Activated CD4-positive, alpha-beta T cell treated with anti-CD3 and anti-CD28 coated beads, Interleukin-2, Interleukin-4, amounts not matched to agents 100 ng/mL and 50 ng/mL, durations not matched to agents 16 hours and 8 hours (primary cell): ENCODE measurements at regions not wholly inside any gene's neighbourhood (a gene's known extent, or its start where the extent isn't known, plus 50 kb on each side); places are given as distances from the start of the nearest gene placed in this dataset.
"Not testable (repeated sequence)": the region's sequence is repeated elsewhere in the genome, so short reads cannot be mapped to it uniquely, and the experiment has no call there.

Source experiments
- DNase-seq: peaks from one replicate; pipeline ENCODE4 v3.0.0-alpha.2; 2020; ENCODE audit warnings: low spot score

DNA sequence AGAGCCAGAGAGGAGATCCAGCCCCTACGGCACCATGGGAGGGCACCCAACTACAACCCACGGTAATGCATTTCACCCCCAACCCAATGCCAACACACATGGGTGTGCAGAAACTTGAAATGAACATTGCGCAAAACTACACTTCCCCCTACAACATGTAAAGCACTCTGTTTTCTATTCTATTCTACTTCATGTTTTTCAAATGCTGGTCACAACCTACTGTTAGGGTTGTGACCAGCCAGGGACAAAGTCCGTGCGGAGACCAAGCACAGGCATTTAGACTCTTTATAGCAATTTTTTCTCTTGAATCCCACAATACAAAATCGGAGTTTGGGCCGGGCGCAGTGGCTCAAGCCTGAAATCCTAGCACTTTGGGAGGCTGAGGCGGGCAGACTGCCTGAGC lies 90.6 kb downstream of the MRPL14 start:
- DNase-seq, result no peak

DNA sequence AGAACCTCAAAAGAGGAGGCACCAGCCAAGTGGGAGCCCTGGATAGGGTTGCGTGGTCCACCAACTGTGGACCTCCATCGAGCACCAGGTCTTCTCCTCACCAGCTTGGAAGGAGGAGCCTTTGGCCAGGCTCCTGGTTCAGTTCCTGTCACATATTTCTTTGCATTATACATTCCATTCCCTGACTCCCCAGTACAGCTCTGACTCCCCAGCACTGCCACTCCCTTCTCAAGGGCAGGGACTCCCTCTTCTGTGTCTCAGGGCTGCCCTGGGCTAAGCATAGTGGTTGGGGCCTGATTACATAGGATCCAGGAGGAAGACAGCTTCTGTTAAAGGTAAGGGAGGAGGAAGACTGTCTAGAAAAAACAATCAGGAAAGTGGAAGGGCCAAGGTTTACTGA lies 91.1 kb downstream of the MRPL14 start:
- no peak for DNase-seq

DNA sequence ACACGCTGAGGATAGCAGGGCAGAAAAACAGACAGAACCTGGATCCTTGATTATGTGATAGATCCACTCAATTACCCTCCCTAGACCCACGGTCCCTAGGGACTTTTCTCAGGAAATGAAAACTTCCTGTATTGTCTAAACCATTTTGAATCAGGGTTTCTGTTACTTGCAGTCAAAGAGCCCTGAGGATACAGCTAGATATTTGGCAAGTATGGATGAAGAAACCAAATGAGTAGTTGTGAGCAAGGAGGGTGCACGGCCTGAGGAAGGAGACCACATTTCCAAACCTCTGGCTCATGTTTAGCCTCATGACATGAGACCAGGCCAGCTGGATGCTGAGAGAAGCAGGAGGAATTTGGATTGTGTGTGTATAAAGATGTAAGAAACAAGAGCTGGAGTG lies 91.6 kb downstream of the MRPL14 start:
- no peak for DNase-seq

DNA sequence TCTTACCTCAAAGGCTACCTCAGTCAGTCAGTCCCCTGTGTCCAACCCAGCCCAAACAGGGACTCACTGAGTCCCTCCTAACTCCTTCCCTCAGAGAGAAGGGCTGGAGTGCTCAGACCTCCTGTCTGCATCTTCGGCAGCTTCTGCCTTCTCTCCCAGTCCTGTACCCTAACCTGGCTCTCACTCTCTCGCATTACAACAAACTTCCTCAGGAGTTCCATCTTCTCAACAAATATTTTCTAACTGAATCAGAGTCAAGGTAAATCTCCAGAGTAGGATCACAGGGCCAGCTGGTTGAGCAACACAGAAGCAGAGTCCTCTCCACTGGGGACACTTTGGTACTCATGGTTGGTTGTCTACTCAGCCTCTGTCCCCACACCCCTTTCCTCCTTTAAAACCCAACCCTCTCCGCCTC lies 92.3 kb downstream of the MRPL14 start:
- DNase-seq, result no peak

DNA sequence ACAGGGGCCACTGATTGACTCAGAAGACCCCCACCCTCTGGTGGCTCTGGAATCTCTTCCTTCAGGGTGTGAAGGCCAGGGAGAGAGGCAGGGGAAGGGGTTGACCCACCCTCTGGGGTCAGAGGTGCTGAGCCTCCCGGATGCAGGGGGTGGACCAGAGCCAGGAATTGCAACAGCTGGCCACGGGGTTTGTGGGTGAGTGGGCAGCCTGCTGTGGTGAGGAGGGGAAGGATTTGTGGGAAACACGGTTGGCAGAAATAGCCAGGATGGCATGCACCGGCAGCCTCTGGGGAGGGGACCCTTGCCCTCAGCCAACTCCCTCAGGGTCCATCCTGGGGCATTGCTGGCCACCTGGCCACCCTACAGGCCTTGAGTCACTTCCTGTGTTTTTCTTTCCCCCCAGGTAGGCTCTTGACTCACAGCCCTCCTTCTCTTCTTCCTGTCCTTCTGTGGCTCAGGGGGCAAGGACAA lies 92.8 kb downstream of the MRPL14 start:
- DNase-seq, result no peak

DNA sequence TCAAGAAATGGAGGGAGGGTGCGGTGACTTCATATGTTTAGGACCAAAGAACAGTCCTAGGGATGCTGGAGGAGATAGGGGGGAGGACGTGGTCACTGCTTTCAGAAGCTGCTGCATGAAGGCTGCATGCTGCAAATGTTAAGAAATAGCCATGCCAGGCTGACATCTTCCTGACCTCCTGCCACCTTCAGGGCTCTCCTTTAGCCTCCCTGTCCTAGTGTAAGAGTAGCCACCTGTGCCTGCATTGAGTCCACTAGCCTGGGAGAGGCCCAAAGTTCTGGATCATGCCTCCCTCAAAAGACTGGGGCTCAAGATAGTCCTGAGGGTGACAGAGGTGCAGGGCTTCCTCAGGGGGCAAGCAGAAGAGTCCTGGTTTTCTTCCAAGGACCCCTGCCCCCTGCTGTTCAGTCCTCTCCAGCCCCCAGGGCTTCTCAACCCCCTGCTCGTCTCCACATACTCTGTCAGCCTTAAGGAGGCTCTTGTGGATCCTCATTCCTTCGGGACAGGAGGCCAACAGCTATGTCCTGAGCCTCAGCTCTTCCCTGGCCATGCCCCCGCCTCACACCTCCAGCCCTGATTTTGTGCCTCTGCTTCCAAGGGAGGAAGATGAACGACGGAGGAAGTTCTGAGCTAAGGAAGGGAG lies 96.3 kb downstream of the MRPL14 start:
- DNase-seq, result no peak

DNA sequence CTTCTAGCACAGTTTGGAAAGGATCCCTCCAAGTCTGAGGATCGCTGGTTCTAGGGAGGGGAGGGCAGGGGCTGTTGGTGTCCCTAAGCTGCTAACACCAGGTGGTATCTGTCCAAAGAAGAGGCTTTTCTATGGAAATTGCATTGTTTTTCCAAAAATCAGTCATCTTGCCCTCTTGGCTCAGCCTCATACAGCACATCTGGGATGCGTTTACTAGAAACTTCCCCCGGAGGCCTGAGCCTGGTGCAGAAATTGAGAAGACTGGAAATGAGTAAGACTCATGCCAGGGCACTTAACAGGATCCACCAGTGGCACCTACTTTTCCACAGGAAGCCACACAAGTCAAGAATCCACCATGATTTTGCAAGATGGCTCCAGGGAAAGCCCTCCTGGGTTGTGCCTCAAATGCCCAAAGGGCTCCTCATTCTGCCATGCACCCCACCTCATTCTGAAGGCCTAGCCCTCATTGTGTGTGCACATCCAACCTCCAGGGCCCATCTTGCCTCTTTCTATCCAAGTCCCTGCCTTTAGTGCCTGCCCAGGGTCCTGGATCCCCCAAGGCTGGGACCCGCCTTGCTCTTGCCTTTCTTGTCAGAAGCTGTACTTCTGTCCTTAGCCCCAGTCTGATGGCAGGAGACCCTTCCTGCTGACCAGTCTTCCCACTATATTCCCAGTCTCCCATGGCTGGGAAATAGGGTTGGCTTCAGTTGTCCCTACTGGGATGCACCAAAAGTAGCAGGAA lies 97.6 kb downstream of the MRPL14 start:
- DNase-seq, result no peak

DNA sequence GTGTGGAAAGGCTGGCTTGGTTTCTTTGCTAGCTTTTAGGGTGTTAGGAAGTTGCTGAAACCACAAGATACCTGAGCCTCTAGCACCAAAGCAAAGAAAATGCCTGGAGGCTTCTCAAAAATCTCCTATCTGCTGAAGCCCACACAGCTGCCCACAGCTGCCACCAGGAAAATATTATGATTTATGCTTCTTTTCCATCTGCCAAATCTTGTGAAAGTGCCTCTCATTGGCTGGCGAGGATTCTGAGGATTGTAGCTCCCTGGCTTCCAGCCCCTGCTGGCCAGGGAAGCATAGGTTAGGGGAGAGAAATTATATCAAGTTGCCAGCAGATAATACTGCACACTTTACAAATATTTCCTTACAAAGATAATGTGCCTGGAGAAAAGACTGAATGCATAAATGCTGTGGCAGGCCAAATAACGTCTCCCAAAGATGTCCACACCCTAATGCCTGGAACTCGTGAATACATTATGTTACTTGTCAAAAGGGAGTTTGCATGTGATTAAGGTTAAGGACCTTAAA lies 98.4 kb downstream of the MRPL14 start:
- DNase-seq, result no peak

DNA sequence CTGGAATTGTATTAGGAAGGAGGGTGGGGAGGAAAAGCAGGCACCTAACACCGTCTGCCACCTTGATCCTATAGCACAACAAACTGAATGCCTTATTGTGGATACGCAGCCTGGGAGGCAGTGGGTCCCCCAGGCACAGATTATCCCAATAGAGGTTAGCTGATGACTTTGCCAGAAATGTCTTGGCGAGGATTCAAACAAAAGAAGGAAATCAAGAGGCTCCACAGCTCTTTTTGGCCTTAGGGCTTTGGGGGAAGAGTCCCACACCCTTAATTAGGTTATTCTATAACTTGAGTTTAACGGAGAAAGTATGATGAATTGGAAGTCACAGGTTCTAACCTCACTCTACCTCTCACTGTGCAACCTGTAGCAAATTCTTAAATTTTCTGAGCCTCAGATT lies 102.0 kb downstream of the MRPL14 start:
- DNase-seq, result no peak

DNA sequence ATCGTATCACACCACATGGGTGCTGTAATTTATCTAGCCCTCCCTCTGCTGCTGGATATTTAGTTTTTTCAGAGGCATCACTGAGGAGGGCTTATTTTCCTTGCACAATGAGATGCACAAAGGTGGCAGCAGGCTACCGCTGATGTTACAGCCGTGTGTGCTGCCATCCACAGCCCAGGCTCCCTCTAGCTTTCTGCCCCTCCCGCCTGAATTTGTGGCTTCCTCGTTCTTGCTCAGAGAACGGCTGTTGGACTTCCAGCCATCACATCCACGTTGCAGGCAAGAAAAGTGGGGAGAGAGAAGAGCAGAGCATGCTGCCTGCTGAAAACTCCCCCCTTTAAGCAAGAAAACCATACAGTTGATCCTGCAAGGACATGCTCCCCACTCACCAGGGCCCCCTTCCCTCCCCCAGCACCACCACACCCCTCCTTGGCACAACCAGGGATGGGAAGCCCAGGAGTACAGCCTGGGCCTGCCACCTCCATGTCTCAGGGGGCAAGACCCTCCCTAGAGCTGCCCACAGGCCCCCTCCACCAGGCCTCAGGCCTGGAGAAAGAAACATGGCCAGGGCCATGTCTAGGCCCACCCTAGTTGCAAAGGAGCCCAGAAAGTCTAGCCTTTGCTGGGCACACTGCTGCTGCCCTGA lies 102.6 kb downstream of the MRPL14 start:
- no peak for DNase-seq

DNA sequence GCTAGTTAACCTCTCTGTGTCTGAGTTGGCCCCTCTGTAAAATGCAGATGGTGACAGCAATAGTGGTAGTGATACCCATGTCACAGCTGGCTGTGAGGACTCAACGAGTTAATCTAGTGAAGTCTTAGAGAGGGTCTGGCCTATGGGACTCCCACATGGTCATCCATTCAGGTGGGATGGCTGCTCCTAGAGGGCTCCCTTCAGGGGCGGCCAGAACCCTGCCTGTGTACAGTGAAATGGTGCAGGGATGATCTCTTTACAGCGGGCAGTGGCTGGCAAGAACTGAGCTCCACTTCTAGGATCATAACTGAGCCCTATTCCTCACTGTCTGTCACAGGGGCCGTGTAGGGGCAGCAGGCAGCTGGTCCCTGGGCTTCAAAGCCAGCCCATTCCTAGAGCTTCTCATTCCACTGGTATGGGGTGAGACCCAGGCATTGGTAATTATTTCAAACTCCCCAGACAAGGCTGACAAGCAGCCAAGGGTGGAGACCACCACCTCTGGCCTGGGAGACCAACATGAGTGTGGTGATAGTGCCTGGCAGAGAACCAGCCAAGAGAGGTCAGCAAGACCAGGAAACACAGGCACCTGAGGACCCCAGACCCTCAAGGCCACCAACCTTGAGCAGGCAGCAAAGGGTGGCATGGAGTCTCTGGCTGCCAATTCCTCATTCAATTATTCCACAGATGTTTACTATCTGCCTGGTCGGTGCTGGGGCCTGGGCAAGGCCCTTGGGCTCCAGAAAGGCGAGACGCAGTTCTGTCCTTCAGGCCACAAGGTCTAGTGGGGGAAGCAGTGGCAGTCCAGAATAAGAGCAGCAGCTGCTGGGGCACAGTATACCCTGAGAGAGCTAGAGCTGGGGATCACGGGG lies 103.4 kb downstream of the MRPL14 start:
- DNase-seq, result no peak

DNA sequence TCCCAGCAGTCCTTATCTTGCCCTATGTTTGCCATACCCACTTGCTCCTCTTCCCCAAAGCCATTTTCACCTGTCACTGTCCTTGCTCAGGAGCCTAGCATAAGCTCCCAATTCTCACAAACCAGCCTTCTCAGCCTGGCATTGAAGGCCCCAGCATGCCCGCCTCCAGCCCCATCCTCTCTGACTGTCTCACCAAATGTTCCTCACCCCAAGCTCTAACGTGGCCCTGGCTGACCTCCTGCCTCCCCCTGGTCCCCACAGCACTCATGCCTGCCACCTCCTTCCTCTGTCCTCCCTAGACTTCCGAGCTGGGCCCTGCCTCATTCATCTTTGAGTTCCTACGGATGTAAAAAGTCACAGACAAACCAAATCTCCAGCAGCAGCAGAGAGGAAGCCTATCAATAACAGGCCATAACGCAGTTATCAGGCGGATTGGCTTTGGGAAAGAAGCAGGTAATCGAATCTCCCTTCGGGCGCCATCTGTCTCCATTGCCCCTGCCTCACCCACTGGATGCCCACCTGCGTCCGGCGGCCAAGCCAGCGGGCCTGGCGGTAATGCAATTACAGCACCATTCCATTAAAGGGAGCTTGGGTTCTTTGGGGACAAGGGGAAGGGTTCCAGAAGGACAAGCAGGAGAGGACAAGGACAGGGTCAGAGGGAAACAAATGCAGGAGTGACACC lies 104.4 kb downstream of the MRPL14 start:
- DNase-seq, result no peak

DNA sequence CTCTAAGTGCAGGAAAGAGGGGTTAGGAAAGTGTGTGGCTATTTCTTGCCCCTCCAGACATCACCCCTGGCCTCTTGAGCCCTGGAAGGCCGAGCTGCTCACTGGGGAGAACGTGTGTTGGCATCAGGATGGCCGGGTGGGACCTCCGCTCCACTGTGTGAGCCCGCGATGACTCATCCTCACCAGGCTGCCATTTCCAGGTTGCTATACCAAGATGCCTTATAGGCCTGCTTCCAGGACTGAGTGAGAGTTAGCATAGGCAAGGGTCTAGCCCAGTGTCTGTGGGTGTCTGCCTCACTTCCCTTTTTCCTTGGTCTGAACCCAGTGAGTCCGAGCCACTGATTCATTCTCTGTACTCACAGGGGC lies 105.0 kb downstream of the MRPL14 start:
- no peak for DNase-seq

DNA sequence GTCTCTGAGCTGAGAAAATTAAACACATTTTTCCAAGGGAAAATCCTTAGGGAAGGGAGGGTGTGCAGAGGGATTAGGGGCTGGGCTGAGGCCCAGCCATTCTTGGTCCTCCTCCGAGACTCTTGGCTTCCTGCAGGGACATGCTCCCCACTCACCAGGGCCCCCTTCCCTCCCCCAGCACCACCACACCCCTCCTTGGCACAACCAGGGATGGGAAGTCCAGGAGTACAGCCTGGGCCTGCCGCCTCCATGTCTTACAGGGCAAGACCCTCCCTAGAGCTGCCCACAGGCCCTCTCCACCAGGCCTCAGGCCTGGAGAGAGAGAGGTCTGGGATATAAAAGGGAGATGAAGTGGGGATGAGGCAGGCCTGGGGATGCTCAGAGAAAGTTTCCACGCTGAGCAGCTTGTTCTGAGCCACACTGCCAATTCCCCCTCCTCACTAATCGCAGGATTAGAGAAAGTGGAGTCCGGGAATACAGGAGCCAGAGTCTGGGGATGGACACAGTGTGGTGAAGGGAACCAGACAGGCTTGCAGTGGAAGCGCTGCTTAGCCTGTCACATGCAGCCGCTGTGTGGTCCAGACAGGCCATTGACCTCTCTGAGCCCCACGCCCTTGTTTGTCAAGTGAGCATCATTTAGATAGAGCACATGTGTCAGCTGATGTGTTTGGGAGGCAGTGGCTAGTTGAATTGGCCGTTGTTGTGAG lies 105.5 kb downstream of the MRPL14 start:
- DNase-seq, result no peak

DNA sequence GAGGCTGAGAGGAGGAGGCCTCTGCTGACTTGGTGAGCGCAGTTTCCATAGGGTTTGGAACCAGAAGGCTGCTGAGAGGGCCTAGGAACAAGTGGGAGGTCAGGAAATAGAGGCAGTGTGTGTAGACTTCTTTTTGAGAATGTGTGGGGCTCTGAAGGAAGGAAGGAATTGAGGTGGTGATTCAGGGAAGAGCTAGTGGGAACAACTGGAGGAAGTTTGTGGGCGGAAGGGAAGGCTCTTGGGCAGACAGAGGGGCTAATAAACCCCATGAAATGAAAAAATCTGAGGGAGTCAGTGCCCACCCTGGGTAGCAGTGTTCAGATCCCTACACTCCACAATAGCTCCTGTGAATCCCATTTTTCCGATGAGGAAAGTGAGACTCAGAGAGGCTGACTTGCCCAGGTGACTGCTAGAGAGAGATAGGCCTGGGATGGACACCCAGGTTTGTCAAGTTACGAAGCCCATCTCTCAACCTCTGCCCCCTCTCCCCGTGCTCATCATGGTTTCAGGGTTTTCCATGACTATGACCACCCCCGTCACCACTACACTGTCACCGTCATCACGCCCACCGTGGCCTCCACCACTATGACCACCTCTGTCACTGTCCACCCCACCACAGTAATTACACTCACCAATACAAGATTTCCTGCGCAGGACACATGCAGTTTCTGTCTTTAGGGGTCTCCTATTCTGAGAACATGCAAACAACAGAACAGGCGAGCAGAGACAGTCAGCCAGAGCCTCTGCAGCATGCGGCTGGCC lies 106.4 kb downstream of the MRPL14 start:
- DNase-seq, result no peak

DNA sequence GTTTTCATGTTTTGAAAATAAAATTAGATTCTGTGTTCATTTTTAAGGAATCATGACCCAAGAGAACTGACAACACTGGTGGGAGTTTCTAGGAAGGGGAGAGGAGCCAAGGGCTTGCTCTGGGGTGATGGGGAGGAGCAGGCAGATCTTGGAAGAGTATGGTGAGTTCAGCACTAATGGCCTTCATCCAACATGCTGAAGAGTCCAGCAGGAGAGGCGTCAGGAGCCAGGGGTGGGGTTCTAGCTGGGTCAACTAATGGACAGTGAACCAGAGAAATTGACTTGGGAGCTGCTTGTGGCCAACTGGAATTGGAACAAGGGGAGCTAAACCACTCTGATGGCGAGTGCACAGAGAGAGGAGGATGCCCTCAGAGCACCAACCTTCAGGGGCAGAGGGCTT lies 107.1 kb downstream of the MRPL14 start:
- DNase-seq, result no peak

DNA sequence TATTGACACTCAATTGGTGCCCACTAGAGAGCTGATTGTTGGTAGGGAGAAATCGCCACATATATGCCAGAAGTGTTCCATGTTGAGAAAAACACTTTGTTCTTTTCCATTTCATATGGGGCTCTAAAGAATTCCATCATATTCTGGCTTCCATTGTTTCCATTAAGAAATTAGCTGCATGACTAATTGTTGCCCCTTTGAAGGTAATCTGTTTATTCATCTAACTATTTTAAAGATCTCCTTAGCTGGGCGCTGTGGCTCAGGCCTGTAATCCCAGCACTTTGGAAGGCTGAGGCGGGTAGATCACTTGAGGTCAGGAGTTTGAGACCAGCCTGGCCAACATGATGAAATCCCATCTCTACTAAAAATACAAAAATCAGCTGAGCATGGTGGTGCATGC lies 109.9 kb downstream of the MRPL14 start:
- not testable (repeated sequence) for DNase-seq

DNA sequence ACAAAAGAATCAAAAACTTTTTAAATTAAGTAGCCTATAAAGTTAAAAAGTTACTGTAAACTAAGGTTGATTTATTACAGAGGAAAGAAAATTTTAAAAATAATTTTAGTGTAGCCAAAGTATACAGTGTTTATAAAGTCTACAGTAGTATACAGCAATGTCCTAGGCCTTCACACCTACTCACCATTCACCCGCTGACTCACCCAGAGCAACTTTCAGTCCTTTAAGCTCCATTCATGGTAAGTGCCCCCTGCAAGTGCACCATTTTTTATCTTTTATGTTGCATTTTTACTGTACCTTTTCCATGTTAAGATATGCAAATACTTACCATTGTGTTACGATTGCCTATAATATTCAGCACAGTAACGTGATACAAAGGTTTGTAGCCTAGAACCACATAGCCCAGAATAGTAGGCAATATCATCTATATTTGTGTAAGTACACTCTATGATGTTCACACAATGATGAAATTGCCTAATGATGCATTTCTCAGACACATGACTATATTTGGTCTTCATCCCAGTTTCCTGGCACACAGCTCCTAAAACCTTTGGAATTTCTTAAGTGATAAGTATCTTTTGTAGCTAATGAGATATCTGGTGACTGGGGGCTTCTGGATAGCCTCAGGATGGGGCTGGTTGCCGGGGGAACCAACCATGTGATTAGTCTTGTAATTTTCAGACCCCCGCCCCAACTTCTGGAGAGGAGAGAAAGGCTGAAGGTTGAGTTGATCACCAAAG lies 111.0 kb downstream of the MRPL14 start:
- no peak for DNase-seq

DNA sequence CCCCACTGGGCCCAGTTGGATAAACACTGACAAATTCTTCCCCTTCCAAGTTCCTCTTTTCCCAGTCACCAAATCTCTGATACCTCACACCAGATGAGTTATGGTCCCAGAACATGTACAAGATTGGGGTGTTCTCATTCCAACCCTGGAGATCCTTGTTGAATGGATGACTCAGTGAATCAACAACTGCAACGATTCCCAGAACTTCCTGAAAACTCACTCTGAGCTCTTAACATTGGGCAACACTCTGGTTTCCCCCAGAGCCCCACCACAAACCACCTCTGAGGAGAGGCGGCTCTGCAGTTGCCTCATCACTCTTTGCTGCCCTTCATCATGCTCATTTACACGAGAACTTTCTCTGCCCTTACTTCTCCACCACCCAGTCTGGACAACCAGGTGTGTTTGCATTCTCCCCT lies 115.2 kb downstream of the MRPL14 start:
- no peak for DNase-seq
